PFSK-1 (cell line): ENCODE measurements at regions not wholly inside any gene's neighbourhood (a gene's known extent, or its start where the extent isn't known, plus 50 kb on each side); places are given as distances from the start of the nearest gene placed in this dataset.

Source experiments
- FOXP2 ChIP-seq: optimal IDR thresholded peaks from 2 replicates; pipeline ENCODE3; 2011; ENCODE audit warnings: borderline replicate concordance, control low read depth, inconsistent platforms; ENCODE audit not compliant: insufficient read depth; ENCODE audit errors: extremely low read length, extremely low read depth
- POLR2AphosphoS5 ChIP-seq: IDR thresholded peaks from 2 replicates; pipeline ENCODE4 v1.6.1; 2012; ENCODE audit warnings: low read depth, mild to moderate bottlenecking, control low read depth, low read length, moderate library complexity
- SIN3A ChIP-seq: IDR thresholded peaks from 2 replicates; pipeline ENCODE4 v1.6.1; 2012; ENCODE audit warnings: mild to moderate bottlenecking, low read length, moderate library complexity, borderline replicate concordance; ENCODE audit not compliant: insufficient read depth
- TAF1 ChIP-seq: IDR thresholded peaks from 2 replicates; pipeline ENCODE4 v1.6.1; 2012; ENCODE audit warnings: low read length, control low read depth, borderline replicate concordance; ENCODE audit not compliant: insufficient read depth
- TF ChIP-seq, protein P1 (sequence below), 2 experiments: IDR thresholded peaks; 2 replicates each; pipeline versions ENCODE4 v1.6.1 to v1.8.0; 2011 to 2012; ENCODE audit warnings: low read depth in 2 of 2, low read length in 2 of 2, control low read depth in 1 of 2, inconsistent platforms in 1 of 2, mild to moderate bottlenecking in 1 of 2, moderate library complexity in 1 of 2; ENCODE audit not compliant: insufficient read depth in 1 of 2

DNA sequence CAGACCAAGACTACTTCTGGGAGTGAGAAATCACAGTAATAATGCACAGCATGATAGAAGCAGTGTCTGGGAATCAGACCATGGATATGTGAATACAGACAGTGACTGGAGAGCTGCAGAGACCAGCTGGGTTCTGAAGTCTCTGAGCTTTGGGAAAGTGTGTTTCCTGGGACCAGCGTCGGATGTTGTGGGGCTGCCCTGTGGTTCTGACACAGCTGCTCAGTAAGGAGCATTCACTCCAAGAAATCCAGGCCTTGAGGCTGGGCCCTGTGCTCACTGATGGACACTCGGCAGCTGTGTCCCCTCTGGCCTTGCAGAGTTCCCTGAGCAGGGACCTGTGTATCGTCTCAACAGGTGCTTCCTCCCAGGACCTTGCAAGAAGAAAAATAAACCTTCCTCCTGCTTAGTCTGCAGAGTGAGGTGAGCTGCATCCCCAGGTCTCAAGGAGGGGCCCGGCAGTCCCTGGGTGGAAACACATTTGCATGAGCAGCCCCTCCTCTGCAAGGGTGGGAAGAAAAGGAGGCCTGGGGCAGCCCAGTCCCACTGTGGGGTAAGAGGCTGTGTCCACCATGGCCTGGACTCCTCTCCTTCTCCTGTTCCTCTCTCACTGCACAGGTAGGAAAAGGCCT is 107.9 kb downstream of the VPREB1 start:
- TF ChIP-seq, protein P1, sequence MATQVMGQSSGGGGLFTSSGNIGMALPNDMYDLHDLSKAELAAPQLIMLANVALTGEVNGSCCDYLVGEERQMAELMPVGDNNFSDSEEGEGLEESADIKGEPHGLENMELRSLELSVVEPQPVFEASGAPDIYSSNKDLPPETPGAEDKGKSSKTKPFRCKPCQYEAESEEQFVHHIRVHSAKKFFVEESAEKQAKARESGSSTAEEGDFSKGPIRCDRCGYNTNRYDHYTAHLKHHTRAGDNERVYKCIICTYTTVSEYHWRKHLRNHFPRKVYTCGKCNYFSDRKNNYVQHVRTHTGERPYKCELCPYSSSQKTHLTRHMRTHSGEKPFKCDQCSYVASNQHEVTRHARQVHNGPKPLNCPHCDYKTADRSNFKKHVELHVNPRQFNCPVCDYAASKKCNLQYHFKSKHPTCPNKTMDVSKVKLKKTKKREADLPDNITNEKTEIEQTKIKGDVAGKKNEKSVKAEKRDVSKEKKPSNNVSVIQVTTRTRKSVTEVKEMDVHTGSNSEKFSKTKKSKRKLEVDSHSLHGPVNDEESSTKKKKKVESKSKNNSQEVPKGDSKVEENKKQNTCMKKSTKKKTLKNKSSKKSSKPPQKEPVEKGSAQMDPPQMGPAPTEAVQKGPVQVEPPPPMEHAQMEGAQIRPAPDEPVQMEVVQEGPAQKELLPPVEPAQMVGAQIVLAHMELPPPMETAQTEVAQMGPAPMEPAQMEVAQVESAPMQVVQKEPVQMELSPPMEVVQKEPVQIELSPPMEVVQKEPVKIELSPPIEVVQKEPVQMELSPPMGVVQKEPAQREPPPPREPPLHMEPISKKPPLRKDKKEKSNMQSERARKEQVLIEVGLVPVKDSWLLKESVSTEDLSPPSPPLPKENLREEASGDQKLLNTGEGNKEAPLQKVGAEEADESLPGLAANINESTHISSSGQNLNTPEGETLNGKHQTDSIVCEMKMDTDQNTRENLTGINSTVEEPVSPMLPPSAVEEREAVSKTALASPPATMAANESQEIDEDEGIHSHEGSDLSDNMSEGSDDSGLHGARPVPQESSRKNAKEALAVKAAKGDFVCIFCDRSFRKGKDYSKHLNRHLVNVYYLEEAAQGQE (IDR thresholded peaks at IDR 0.05; ENCODE audit: insufficient read depth in 1 of 2, low read depth in 2 of 2, low read length in 2 of 2) = no peak
- TF ChIP-seq TAF1 (no peak), SIN3A (no peak), POLR2AphosphoS5 (no peak), FOXP2 (no peak)

DNA sequence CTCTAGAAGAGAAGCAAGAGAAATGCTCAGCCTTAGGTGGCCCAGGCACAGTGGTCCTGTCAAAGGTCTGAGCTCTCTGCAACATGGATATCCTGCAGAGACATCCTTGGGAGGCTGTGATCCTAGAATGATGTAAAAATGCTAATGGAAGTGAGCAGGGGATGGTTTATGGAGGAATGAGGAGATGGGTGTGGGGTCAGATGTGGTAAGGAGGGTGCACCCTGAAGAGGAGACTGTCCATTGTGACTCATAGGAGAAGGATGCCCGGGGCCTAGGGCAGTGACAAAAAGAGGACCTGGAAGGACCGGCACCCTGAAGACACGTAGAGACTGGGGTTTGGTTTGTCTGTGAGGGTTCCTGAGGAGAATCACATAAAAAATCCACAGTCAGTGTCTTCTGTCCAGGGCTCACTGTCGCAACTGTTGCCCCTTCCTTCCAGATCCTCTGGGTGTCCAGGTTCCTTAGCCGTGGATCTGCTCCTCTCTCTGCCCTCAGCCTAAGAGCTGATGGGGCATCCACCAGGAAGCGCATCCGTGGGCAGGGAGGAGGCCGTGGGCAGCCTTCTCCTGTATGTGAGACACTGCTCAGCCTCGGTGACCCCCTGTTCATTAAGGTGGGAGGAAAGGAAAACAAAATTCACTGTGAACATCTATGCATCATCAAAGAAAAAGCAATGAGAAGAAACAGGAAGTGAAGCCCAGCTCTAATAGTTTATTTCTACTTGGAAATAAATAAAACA is 110.7 kb downstream of the VPREB1 start:
- TF ChIP-seq SIN3A (no peak), FOXP2 (no peak), POLR2AphosphoS5 (no peak), TAF1 (no peak)
- TF ChIP-seq, protein P1 (IDR thresholded peaks at IDR 0.05; ENCODE audit: insufficient read depth in 1 of 2, low read depth in 2 of 2, low read length in 2 of 2) = no peak

DNA sequence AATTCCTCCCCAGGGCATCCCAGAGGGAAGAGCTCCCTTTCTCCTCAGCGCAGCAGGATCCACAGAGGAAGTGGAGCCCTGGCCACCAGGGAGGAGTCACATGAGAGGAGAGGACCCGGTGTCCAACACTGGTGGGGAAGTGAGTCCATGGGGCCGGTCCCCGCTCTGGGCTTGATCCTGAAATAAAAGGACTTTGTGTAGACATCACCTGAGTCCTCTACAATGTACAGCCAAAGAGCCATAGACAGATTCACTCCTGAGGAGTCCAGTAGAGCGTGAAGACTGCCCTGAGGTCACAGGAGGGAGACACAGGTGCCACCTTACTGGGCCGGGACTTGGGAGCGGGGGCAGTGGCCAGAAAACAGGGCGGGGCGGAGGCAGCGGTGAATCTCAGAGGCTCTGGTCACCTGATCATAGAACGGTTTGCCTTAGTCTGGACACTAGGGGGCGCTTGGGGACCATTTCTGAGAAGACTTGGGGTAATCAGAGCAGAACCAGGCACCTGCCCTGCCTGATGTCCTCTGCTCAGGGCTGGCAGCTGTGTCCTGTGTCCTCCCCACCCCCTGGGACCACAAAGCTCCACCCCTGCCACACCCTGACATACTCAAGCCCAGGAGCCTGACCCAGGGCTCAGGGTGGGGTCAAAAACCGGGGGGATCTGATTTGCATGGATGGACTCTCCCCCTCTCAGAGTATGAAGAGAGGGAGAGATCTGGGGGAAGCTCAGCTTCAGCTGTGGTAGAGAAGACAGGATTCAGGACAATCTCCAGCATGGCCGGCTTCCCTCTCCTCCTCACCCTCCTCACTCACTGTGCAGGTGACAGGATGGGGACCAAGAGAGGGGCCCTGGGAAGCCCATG is 112.7 kb downstream of the VPREB1 start:
- no peak for TF ChIP-seq FOXP2
- TF ChIP-seq, protein P1 (IDR thresholded peaks at IDR 0.05; ENCODE audit: insufficient read depth in 1 of 2, low read depth in 2 of 2, low read length in 2 of 2) = no peak

DNA sequence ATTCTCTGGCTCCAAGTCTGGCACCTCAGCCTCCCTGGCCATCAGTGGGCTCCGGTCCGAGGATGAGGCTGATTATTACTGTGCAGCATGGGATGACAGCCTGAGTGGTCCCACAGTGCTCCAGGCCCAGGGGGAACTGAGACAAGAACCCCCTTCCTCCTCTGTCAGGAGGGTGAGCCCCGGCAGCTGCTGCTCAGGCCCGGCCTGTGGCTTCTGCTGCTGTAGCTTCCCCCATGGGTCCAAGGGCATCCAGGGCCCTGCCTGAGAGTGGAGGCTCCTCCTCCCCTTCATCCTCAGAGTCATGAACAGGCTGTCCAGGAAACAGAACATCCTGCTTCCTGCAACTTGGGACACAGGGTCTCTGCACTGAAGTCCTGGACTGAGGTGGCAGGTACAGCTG is 113.6 kb downstream of the VPREB1 start:
- TF ChIP-seq SIN3A (no peak), POLR2AphosphoS5 (no peak), TAF1 (no peak), FOXP2 (no peak)
- TF ChIP-seq, protein P1 (IDR thresholded peaks at IDR 0.05; ENCODE audit: insufficient read depth in 1 of 2, low read depth in 2 of 2, low read length in 2 of 2) = no peak

DNA sequence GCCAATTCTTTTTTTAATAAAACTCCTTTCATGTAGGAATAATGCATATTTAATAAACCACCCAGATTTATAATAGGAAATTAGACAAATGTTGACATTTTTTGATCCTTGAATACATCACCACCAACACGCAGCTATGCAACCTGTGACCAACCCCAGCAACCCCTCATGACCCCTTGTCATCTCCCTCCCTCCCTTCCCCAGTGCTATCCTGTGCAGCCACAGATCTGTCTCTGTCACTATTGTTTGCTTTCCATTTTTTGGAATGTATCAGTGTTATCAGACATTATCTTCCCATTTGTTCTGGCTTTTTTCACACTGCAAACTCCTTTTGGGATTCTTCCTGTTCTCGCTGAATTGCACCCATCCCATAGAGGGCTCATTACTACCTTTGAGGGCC is 114.1 kb downstream of the VPREB1 start:
- TF ChIP-seq POLR2AphosphoS5 = no peak
- TF ChIP-seq SIN3A = no peak
- TF ChIP-seq FOXP2 = no peak
- TF ChIP-seq, protein P1 (IDR thresholded peaks at IDR 0.05; ENCODE audit: insufficient read depth in 1 of 2, low read depth in 2 of 2, low read length in 2 of 2) = no peak
- TF ChIP-seq TAF1 = no peak
